ENCODE measurements at regions not wholly inside any gene's neighbourhood (a gene's known extent, or its start where the extent isn't known, plus 50 kb on each side); places are given as distances from the start of the nearest gene placed in this dataset.

DNA sequence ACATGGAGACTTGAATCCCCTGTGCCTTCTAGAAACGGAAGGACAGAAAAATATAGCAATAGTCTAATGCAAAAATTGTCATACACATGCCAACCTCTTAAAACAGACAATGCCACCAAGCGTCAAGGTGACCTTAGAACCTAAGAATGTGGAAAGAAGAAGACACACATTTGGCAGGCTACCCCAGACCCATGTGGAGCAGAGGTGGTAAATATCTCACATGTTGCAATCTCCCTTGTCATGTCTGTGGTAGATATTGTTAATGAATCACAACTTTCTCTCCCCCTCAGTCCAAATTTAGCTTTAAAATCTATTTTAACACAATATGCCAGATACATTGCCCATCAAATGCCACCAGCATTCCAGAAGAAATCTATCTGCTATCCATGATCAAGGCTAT is 137.4 kb downstream of the HNMT start:
- Mint-ChIP-seq H3K36me3 (no peaks in the 10 kb centered on the region), H3K4me3 (no peak overlapping the region), H3K27me3 (ENCODE audit: low read depth in 3 of 3) (no peaks in the 10 kb centered on the region), H3K4me1 (no peaks in the 10 kb centered on the region), H3K27ac (no peak overlapping the region), H3K9me3 (peaks cover 0 to 8% (median 6%) of the 10 kb centered on the region in 7 donors)
- Histone ChIP-seq H3K4me3 (replicated peaks in 1 of 3; ENCODE audit: low read depth in 2 of 3, low read length in 3 of 3) (no peak overlapping the region), H2AFZ (ENCODE audit: insufficient read depth, low read depth, low read length, poor library complexity, severe bottlenecking) (no peak overlapping the region), H3K27ac (ENCODE audit: low read depth in 1 of 2, low read length in 2 of 2) (no peak overlapping the region), H3K4me2 (replicated peaks; ENCODE audit: extremely low read depth, low read length, poor library complexity, severe bottlenecking) (no peak overlapping the region), H3K27me3 (ENCODE audit: control insufficient read depth in 2 of 2, insufficient read depth in 2 of 2, low read length in 2 of 2) (no peaks in the 10 kb centered on the region), H4K20me1 (ENCODE audit: insufficient read depth, low read length) (no peaks in the 10 kb centered on the region), H3K9me3 (replicated peaks in 1 of 2; ENCODE audit: control insufficient read depth in 1 of 2, insufficient read depth in 1 of 2, low read length in 2 of 2) (no peaks in the 10 kb centered on the region), H3K9ac (ENCODE audit: insufficient read depth, low read length, poor library complexity, severe bottlenecking) (no peak overlapping the region), H3K36me3 (replicated peaks in 1 of 2; ENCODE audit: control insufficient read depth in 1 of 2, insufficient read depth in 2 of 2, low read length in 2 of 2) (no peaks in the 10 kb centered on the region), H3K4me1 (ENCODE audit: control insufficient read depth in 1 of 2, insufficient read depth in 2 of 2, low read length in 2 of 2) (no peaks in the 10 kb centered on the region), H3K79me2 (ENCODE audit: insufficient read depth, low read length) (no peaks in the 10 kb centered on the region)
- intact Hi-C loops (cut with micrococcal nuclease) = no loop called here
- no peak for DNase-seq
- TF ChIP-seq, protein P1, sequence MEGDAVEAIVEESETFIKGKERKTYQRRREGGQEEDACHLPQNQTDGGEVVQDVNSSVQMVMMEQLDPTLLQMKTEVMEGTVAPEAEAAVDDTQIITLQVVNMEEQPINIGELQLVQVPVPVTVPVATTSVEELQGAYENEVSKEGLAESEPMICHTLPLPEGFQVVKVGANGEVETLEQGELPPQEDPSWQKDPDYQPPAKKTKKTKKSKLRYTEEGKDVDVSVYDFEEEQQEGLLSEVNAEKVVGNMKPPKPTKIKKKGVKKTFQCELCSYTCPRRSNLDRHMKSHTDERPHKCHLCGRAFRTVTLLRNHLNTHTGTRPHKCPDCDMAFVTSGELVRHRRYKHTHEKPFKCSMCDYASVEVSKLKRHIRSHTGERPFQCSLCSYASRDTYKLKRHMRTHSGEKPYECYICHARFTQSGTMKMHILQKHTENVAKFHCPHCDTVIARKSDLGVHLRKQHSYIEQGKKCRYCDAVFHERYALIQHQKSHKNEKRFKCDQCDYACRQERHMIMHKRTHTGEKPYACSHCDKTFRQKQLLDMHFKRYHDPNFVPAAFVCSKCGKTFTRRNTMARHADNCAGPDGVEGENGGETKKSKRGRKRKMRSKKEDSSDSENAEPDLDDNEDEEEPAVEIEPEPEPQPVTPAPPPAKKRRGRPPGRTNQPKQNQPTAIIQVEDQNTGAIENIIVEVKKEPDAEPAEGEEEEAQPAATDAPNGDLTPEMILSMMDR (IDR thresholded peaks at IDR 0.05) = no peak
- WGBS (ENCODE audit: insufficient coverage) = no CpG with 5 or more reads among the region's 2 CpGs

DNA sequence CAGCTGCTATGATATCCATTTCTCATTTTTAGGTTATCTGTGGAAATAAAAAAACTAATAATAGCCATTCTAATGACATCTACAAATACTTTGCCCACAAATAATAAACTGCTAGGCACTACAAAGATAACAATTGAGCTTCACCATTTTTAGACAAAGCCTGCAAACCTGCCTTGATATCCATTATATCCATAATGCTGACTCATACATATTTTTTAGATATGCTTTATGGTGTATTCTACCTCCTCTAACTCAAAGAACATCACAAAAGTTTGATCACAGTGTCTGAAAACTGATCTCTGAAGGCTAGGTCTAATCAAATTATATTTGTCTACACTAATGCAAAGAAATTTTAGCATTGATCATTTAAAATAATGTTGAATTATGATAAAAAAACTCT is 138.4 kb downstream of the HNMT start:
- no peaks in the 10 kb centered on the region for H3K4me1 Mint-ChIP-seq
- Histone ChIP-seq H3K79me2 (ENCODE audit: insufficient read depth, low read length) (no peaks in the 10 kb centered on the region), H3K27me3 (ENCODE audit: control insufficient read depth in 2 of 2, insufficient read depth in 2 of 2, low read length in 2 of 2) (no peaks in the 10 kb centered on the region), H3K9ac (ENCODE audit: insufficient read depth, low read length, poor library complexity, severe bottlenecking) (no peak overlapping the region), H2AFZ (ENCODE audit: insufficient read depth, low read depth, low read length, poor library complexity, severe bottlenecking) (no peak overlapping the region), H3K4me1 (ENCODE audit: control insufficient read depth in 1 of 2, insufficient read depth in 2 of 2, low read length in 2 of 2) (no peaks in the 10 kb centered on the region), H3K9me3 (replicated peaks in 1 of 2; ENCODE audit: control insufficient read depth in 1 of 2, insufficient read depth in 1 of 2, low read length in 2 of 2) (no peaks in the 10 kb centered on the region), H3K36me3 (replicated peaks in 1 of 2; ENCODE audit: control insufficient read depth in 1 of 2, insufficient read depth in 2 of 2, low read length in 2 of 2) (no peaks in the 10 kb centered on the region), H4K20me1 (ENCODE audit: insufficient read depth, low read length) (no peaks in the 10 kb centered on the region), H3K4me3 (replicated peaks in 1 of 3; ENCODE audit: low read depth in 2 of 3, low read length in 3 of 3) (no peak overlapping the region), H3K4me2 (replicated peaks; ENCODE audit: extremely low read depth, low read length, poor library complexity, severe bottlenecking) (no peak overlapping the region), H3K27ac (ENCODE audit: low read depth in 1 of 2, low read length in 2 of 2) (no peak overlapping the region)
- H3K27ac Mint-ChIP-seq = no peak overlapping the region
- no peaks in the 10 kb centered on the region for H3K36me3 Mint-ChIP-seq
- no peaks in the 10 kb centered on the region for H3K27me3 Mint-ChIP-seq (ENCODE audit: low read depth in 3 of 3)
- intact Hi-C loops (cut with micrococcal nuclease) = no loop called here
- DNase-seq = no peak
- TF ChIP-seq, protein P1 (IDR thresholded peaks at IDR 0.05) = no peak
- peaks cover 0 to 8% (median 6%) of the 10 kb centered on the region in 7 donors for H3K9me3 Mint-ChIP-seq
- H3K4me3 Mint-ChIP-seq = no peak overlapping the region

Data from CD14-positive monocyte (primary cell).